Stimulated activated CD4-positive, alpha-beta T cell treated with anti-CD3 and anti-CD28 coated beads, Interleukin-15, amount 100 ng/mL, for 1 hour (primary cell): ENCODE measurements at regions not wholly inside any gene's neighbourhood (a gene's known extent, or its start where the extent isn't known, plus 50 kb on each side); places are given as distances from the start of the nearest gene placed in this dataset.

Experiments used
- DNase-seq, 2 donors: peaks; one replicate each; pipeline ENCODE4 v3.0.0-alpha.2; 2020; ENCODE audit warnings: low read depth in 1 of 2, low spot score in 1 of 2

DNA sequence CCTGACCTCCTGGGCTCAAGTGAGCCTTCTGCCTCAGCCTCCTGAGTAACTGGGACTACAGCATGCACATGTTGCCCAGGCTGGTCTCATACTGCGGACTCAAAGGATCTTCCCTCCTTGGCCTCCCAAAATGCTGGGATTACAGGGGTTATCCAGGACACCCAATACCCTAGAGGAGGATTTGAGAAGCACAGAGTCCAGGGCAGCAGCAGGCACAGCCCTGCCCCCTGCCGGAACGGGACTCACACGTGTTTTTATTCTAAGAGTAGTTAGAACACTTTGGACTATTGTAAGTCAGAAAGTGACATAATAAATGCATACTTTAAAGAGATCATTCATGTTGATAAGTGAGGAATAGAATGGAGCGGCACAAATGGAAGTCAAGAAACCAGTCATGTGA is 80.2 kb downstream of the C6orf118 start:
- DNase-seq: no peak

- no peak for DNase-seq
Observed at GRCh38 chr6:165227644-165228329, 81.6 kb downstream of the C6orf118 start.

DNA sequence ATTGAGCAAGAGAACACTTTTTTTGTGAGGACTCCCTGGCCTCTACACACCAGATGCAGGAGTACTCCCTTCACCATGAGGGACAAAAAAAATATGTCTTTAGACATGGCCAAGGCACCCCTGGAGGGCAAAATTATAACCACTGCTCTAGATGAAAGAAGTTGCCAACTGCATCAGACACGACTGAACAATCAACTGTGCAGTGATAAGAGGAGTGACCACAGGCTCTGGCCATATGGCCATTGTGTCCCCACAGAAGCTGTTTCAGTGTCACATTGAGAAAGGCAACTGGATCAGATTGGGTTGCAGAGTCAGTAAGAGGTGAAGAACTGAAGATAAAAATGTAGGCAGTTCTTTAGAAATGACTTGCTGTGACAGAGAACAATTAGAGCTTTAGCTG is 85.7 kb downstream of the C6orf118 start:
- DNase-seq: no peak

DNA sequence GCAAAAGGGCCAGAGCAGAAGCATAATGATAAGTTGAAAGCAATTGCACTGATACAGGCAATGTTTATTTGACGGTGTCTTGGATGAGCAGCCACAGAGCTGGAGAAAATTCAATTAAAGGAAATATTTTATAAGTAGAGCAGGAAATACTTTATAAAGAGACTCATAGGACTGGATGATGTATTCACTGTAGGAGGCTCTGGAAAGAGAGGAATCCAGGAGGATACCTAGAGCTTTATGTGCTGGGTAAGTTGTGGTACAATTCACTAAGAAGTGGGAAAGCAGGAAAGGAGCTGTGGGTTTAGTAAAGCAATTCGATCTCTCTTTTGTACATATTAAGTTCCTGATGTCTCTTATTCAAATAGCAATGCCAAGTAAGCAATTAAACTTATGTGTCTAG is 86.3 kb downstream of the C6orf118 start:
- no peak for DNase-seq

DNA sequence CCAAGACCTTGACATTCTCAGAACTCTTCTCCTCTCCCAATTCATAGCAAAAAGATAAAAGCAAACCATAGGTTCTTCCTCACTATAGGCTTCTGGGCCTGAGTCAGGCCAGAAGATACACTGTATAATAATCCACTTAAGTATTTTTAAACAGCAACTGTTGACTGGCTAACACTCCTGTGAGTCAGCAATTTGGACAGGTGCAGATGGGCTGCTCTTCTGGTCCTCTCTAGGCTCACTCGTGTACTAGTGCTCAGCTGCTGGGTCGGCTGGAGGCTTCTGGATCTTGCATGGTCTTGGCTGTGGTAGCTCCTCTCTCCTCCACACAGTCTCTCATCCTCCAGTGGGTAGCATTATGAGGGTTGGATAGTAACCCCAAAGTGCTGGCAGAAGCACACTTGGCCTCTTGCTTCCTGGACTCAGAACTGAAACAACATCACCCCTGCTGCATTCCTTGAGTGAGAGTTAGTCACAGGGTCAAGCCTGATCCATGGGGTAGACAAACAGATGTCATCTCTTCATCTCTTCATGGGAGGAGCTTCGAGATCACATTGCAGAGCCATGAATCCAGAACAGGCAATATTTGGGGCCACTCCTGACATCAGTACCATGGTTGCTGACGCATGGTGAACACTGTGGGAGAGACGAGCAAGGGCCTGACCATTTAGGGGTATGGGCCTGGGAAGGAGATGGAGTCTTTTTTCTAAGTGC is 86.9 kb downstream of the C6orf118 start:
- no peak for DNase-seq

GRCh38 chr6:165220045-165220444 is 89.4 kb downstream of the C6orf118 start:
- DNase-seq: no peak

DNA sequence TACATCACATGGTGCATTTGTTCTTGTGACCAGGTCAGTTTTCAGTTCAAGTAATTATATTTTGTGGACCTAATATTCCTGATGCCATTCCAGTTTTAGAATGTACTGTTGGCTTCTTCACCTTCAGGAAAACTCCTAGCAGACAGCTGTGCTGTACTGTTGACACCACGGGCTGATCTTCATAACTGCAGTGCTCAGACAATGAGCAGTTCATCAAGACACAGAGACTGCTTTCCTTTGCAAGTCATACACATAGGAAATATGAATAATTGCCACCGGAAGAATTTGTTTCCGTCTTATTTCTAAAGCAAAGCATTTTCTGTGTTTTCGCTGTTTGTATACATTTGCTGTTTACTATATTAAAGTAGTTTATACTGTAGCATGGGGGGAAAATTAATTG is 89.8 kb downstream of the C6orf118 start:
- no peak for DNase-seq

GRCh38 chr6:165218829-165219228 is 90.6 kb downstream of the C6orf118 start:
- DNase-seq: no peak

DNA sequence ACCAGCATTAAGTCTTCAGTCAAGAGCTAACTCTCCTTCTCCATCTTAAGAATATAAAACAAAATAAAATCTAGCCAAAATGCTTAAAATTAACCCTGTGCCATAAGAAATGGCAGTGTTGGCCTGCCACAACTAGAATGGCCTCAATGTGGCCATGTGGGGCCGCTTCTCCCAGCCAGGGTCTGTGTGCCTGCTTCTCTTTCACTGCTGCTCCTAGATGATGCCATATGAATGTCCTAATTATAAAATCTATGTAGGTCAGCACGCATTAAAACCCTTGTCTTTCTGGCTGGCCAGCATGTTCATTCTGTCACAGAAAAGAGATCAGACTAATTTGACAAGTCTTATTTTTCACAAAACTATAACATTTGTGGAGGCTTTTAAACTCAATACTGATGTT is 102.6 kb downstream of the C6orf118 start:
- DNase-seq: no peak

GRCh38 chr6:165205632-165206031 is 103.8 kb downstream of the C6orf118 start:
- no peak for DNase-seq

DNA sequence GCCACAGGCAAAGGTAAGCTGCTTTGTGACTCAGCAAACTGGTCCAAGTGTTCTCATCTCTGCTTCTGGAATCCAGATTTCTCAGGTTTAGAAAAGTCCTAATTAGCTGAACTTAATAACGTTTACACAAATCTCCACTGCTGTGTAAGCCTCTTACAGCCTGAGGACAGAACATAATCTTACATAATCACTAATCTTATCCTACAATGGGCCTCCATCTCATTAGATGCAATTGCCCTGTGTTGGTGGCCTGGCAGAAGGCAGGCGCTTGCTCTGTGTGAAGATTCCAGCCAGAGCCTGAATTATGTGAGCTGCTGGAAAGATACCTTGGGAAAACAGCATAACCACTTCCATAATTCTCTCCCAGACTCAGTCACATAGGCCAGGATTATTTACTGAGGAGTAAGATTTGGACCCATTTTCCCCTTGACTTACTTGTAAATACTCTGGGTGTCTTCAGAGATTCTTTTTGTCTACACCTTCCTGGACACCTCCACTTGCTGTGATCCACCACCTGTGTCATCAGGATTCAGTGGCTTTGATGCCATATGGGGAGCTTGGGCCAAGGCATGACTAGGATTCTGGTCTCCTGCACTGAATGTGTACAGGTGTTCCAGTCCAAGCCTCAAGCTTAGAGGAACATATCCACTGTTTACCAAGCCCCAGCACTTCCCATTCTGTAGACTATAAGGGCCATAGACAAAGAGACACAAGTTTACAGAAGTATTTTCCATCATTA is 104.4 kb downstream of the C6orf118 start:
- no peak for DNase-seq

GRCh38 chr6:165200178-165200577 is 109.2 kb downstream of the C6orf118 start:
- DNase-seq: no peak

GRCh38 chr6:165191461-165191860 is 117.9 kb downstream of the C6orf118 start:
- DNase-seq: no peak

DNA sequence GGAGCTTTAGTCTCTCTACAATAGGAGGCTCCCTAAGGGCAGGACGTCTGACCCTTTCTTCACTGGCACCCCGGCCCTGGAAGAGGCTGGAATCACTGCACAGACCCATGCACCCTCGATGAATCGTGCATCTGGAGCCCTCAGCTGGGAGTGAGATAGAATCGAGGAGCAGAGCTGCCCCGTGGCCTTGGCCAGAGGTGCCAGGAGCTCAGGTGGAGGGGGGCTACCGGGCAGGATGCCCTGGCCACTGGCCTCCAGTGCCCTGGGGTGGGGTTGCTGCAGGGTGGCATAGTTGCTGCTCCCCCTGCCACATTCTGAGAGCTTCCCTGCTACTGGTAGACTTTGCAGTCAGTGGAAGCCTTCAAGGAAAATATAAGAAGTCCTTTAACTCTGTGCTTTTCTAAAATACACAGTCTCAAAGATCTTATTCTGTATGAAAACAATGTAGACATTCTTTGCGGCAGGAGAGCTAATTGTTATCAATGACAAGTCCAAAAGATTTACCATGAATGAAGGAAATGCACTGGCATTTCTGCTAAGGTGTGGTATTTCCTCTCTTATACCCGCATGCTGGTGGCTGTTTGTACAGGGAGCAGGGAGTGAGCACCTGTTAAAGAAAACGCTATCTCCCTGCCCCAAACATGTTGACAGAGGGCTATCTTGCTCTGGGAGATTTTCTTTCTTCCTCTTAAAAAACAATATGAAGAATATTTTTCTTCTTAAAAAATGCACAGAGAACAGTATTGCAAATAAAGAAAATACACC is 122.8 kb downstream of the C6orf118 start:
- DNase-seq: no peak

GRCh38 chr6:165186041-165186440 is 123.4 kb downstream of the C6orf118 start:
- DNase-seq: no peak

- no peak for DNase-seq
Observed at GRCh38 chr6:165184192-165184979, 125.0 kb downstream of the C6orf118 start.

- no peak for DNase-seq
Observed at GRCh38 chr6:165183496-165184140, 125.8 kb downstream of the C6orf118 start.

GRCh38 chr6:165183071-165183470 is 126.3 kb downstream of the C6orf118 start:
- no peak for DNase-seq

- no peak for DNase-seq
Observed at GRCh38 chr6:165181951-165182414, 127.4 kb downstream of the C6orf118 start.

- no peak for DNase-seq
Observed at GRCh38 chr6:165178056-165178455, 131.3 kb downstream of the C6orf118 start.
